ENCODE measurements at regions not wholly inside any gene's neighbourhood (a gene's known extent, or its start where the extent isn't known, plus 50 kb on each side); places are given as distances from the start of the nearest gene placed in this dataset.

GRCh38 chr7:69448071-69448470, 150.2 kb upstream of the AUTS2 start:
- no peak for TF ChIP-seq CTCF (conservative IDR thresholded peaks at IDR 0.05; ENCODE audit: low read length)
- no peak for TF ChIP-seq EZH2phosphoT487 (IDR thresholded peaks at IDR 0.05; ENCODE audit: borderline replicate concordance)
